ENCODE measurements at regions not wholly inside any gene's neighbourhood (a gene's known extent, or its start where the extent isn't known, plus 50 kb on each side); places are given as distances from the start of the nearest gene placed in this dataset.

DNA sequence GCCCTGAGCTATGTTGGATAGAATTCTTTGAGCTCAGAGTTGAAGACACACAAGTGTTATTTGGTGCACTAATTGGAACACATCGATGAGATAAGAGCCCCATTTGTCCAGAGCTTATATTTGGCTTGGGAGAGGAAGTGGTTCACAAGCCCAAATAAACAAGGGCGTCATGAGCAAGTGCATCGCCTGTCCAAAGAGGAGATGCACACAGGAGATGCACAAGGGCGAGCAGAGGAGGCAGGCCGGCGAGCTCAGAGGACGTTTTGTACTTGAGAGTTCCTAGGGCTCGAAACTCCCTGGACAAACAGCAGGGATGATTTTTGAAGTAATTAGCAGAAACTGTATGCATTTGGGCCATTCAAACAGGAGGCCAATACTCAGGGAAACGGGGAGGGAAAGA is 212.8 kb upstream of the IRX1 start:
- Histone ChIP-seq H3K9me3 (ENCODE audit: severe bottlenecking) (peaks cover 2% of the 10 kb centered on the region), H3K36me3 (ENCODE audit: low read depth) (no peaks in the 10 kb centered on the region), H3K27me3 (ENCODE audit: insufficient read depth, poor library complexity, severe bottlenecking) (no peaks in the 10 kb centered on the region), H3K4me3 (ENCODE audit: severe bottlenecking) (no peak overlapping the region), H3K27ac (ENCODE audit: poor library complexity, severe bottlenecking) (no peak overlapping the region), H3K4me1 (ENCODE audit: insufficient read depth, poor library complexity, severe bottlenecking) (no peaks in the 10 kb centered on the region)
- DNase-seq (ENCODE audit: low spot score) (no peak), ATAC-seq (ENCODE audit: low read depth) (no peak)
- TF ChIP-seq, protein P1, sequence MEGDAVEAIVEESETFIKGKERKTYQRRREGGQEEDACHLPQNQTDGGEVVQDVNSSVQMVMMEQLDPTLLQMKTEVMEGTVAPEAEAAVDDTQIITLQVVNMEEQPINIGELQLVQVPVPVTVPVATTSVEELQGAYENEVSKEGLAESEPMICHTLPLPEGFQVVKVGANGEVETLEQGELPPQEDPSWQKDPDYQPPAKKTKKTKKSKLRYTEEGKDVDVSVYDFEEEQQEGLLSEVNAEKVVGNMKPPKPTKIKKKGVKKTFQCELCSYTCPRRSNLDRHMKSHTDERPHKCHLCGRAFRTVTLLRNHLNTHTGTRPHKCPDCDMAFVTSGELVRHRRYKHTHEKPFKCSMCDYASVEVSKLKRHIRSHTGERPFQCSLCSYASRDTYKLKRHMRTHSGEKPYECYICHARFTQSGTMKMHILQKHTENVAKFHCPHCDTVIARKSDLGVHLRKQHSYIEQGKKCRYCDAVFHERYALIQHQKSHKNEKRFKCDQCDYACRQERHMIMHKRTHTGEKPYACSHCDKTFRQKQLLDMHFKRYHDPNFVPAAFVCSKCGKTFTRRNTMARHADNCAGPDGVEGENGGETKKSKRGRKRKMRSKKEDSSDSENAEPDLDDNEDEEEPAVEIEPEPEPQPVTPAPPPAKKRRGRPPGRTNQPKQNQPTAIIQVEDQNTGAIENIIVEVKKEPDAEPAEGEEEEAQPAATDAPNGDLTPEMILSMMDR (IDR thresholded peaks at IDR 0.05; ENCODE audit: poor library complexity, severe bottlenecking), result no peak

DNA sequence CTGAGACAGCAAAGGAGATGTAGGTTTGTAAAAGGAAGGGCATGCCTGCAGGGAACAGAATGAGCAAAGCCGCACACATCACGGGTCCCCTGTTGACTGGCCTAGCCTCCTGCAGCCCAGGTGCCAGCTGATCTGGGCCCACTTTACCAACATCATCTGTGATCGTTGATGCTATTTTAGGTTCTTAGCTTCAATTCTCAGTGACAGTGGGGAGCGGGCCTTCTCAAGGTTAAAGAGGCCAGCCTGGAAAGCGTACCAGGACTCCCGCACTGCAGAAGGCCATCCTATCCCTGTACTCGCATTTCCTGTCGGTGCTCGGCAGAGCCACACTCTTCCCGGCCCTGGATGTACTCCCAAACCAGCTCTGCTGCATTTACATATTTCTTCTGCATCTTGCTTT is 213.5 kb upstream of the IRX1 start:
- Histone ChIP-seq H3K4me1 (ENCODE audit: insufficient read depth, poor library complexity, severe bottlenecking) (no peaks in the 10 kb centered on the region), H3K27ac (ENCODE audit: poor library complexity, severe bottlenecking) (no peak overlapping the region), H3K27me3 (ENCODE audit: insufficient read depth, poor library complexity, severe bottlenecking) (no peaks in the 10 kb centered on the region), H3K4me3 (ENCODE audit: severe bottlenecking) (no peak overlapping the region), H3K9me3 (ENCODE audit: severe bottlenecking) (peaks cover 2% of the 10 kb centered on the region), H3K36me3 (ENCODE audit: low read depth) (no peaks in the 10 kb centered on the region)
- DNase-seq (ENCODE audit: low spot score) (no peak), ATAC-seq (ENCODE audit: low read depth) (no peak)
- TF ChIP-seq, protein P1 (IDR thresholded peaks at IDR 0.05; ENCODE audit: poor library complexity, severe bottlenecking), result no peak

DNA sequence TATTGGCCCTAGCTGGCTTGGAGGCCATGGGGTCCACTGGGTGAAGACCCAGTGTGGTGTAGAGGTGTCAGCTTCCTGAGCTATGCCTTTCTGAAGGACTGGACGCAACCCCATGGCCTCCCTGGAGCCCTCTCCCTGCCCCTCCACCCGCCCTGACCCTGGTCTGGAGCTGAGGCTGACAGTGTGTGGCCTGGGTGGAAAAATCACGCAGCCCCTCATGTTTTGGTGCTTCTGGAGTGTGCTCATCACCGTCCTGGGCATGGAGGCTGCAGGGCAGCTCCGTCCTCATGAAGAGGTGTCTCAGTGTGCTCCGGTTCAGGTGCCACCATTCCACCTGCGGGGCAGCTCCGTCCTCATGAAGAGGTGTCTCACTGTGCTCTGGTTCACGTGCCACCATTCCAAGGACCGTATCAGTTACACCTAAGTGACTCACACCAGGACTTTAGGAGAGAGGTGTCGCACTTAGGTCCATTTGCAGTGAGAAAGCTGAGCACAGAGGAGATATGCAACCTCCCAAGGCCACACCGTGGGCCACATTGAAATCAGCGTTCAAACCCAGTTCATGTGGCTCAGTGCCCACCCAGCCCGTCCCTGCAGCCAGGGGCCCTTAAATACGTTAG is 214.3 kb upstream of the IRX1 start:
- H3K27me3 ChIP-seq (ENCODE audit: insufficient read depth, poor library complexity, severe bottlenecking), result no peaks in the 10 kb centered on the region
- DNase-seq (ENCODE audit: low spot score) (no peak), ATAC-seq (ENCODE audit: low read depth) (no peak)
- TF ChIP-seq, protein P1 (IDR thresholded peaks at IDR 0.05; ENCODE audit: poor library complexity, severe bottlenecking), result no peak
- no peak overlapping the region for H3K4me3 ChIP-seq (ENCODE audit: severe bottlenecking)
- H3K9me3 ChIP-seq (ENCODE audit: severe bottlenecking), result peaks cover 2% of the 10 kb centered on the region
- H3K27ac ChIP-seq (ENCODE audit: poor library complexity, severe bottlenecking), result no peak overlapping the region
- H3K4me1 ChIP-seq (ENCODE audit: insufficient read depth, poor library complexity, severe bottlenecking), result no peaks in the 10 kb centered on the region
- H3K36me3 ChIP-seq (ENCODE audit: low read depth), result no peaks in the 10 kb centered on the region

DNA sequence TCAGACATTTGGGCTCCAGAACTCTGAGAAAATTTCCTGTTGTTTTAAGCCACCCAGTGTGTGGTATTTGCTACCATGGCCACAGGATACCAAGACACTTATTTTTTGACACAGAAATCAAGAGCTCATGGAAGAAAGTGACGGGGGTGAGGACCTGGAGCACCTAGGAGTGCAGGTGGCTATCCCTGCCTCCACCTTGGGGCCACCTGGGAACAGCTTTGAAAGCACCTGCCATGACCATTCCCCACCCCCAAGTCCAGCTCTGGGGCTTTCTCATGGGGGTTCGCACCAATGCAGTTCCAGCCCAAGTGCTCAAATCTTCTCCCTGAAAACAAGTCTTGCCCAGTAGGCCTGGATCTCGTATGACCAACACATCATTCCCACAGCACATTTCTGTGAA is 214.9 kb upstream of the IRX1 start:
- no peak overlapping the region for H3K4me3 ChIP-seq (ENCODE audit: severe bottlenecking)
- H3K27me3 ChIP-seq (ENCODE audit: insufficient read depth, poor library complexity, severe bottlenecking), result no peaks in the 10 kb centered on the region
- peaks cover 2% of the 10 kb centered on the region for H3K9me3 ChIP-seq (ENCODE audit: severe bottlenecking)
- no peaks in the 10 kb centered on the region for H3K36me3 ChIP-seq (ENCODE audit: low read depth)
- ATAC-seq (ENCODE audit: low read depth), result no peak
- no peaks in the 10 kb centered on the region for H3K4me1 ChIP-seq (ENCODE audit: insufficient read depth, poor library complexity, severe bottlenecking)
- no peak overlapping the region for H3K27ac ChIP-seq (ENCODE audit: poor library complexity, severe bottlenecking)
- DNase-seq (ENCODE audit: low spot score), result no peak
- TF ChIP-seq, protein P1 (IDR thresholded peaks at IDR 0.05; ENCODE audit: poor library complexity, severe bottlenecking), result no peak

DNA sequence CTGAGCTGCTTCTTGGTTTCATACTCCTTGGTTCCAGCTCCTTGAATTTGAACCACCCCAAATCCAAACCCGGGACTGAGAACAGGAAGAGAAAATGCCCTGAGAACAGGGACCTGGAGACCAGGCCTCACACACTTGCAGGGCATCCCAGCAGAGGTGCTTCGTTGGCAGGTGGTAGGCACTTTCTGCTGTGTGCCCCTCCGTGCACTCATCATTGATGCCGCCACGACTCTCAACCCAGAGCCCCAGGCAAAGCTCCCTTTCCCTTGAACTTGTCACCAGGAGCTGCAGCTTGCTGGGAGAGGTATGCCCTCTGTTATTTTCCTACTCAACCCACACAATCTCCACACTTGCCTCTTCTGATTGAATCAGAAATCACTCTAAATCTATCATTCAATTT is 217.8 kb upstream of the IRX1 start:
- H3K27ac ChIP-seq (ENCODE audit: poor library complexity, severe bottlenecking), result no peak overlapping the region
- no peak overlapping the region for H3K4me3 ChIP-seq (ENCODE audit: severe bottlenecking)
- H3K27me3 ChIP-seq (ENCODE audit: insufficient read depth, poor library complexity, severe bottlenecking), result no peaks in the 10 kb centered on the region
- ATAC-seq (ENCODE audit: low read depth) (no peak), DNase-seq (ENCODE audit: low spot score) (no peak)
- peaks cover 3% of the 10 kb centered on the region for H3K9me3 ChIP-seq (ENCODE audit: severe bottlenecking)
- no peaks in the 10 kb centered on the region for H3K4me1 ChIP-seq (ENCODE audit: insufficient read depth, poor library complexity, severe bottlenecking)
- no peaks in the 10 kb centered on the region for H3K36me3 ChIP-seq (ENCODE audit: low read depth)
- TF ChIP-seq, protein P1 (IDR thresholded peaks at IDR 0.05; ENCODE audit: poor library complexity, severe bottlenecking), result no peak

Measured in RWPE2 (cell line).